Caco-2 (cell line): ENCODE measurements at regions not wholly inside any gene's neighbourhood (a gene's known extent, or its start where the extent isn't known, plus 50 kb on each side); places are given as distances from the start of the nearest gene placed in this dataset.

Experiments used
- BruUV-seq: library from RNA; stranded (reverse); fragments of 400-500 nt; replicated peaks from 2 replicates; lab custom pipeline; 2021; lab: Mats Ljungman, UMichigan
- CTCF ChIA-PET: fragments of 300-600 bp; sonication (Branson Sonifier 250); formaldehyde crosslinking; loops from one replicate; lab custom pipeline; 2022; ENCODE audit warnings: antibody characterized with exemption; lab: Charles Lee
- POLR2A ChIA-PET: fragments of 300-600 bp; sonication (Branson Sonifier 250); formaldehyde crosslinking; loops from one replicate; lab custom pipeline; 2022; ENCODE audit warnings: antibody characterized with exemption; lab: Charles Lee
- DNase-seq, 2 experiments: peaks; one replicate each; pipeline versions ENCODE4 v3.0.0 to v3.0.0-alpha.2; 2020 to 2022
- H3K27me3 ChIP-seq: replicated peaks from 2 replicates; pipeline ENCODE4 v1.6.0; 2011; ENCODE audit warnings: low read length; ENCODE audit not compliant: control insufficient read depth, insufficient read depth
- H3K36me3 ChIP-seq: 2 replicates; pipeline ENCODE4 v1.5.1; 2011; ENCODE audit warnings: low read length; ENCODE audit not compliant: control insufficient read depth, insufficient read depth
- H3K4me1 ChIP-seq: fragments of 250-450 bp; sonication (Bioruptor Pico); 2 replicates; pipeline ENCODE4 v1.5.1; 2020; ENCODE audit warnings: mild to moderate bottlenecking
- H3K4me3 ChIP-seq: 2 replicates; pipeline ENCODE4 v1.5.1; 2011; ENCODE audit warnings: low read depth, mild to moderate bottlenecking, control low read depth, low read length
- H3K9me3 ChIP-seq: fragments of 250-450 bp; sonication (Bioruptor Pico); 2 replicates; pipeline ENCODE4 v1.5.1; 2020; ENCODE audit warnings: mild to moderate bottlenecking, moderate library complexity
- H3K27ac Mint-ChIP-seq: one replicate; pipeline ENCODE4 v1.8.0; 2022; ENCODE audit warnings: mixed read lengths; ENCODE audit not compliant: unreplicated experiment
- H3K27me3 Mint-ChIP-seq: one replicate; pipeline ENCODE4 v1.8.0; 2022; ENCODE audit warnings: mixed read lengths; ENCODE audit not compliant: insufficient read depth, unreplicated experiment
- H3K36me3 Mint-ChIP-seq: one replicate; pipeline ENCODE4 v1.8.0; 2022; ENCODE audit warnings: mild to moderate bottlenecking, mixed read lengths; ENCODE audit not compliant: insufficient read depth, unreplicated experiment
- H3K4me1 Mint-ChIP-seq: one replicate; pipeline ENCODE4 v1.8.0; 2022; ENCODE audit warnings: low read depth, mixed read lengths; ENCODE audit not compliant: unreplicated experiment
- H3K4me3 Mint-ChIP-seq: one replicate; pipeline ENCODE4 v1.8.0; 2022; ENCODE audit warnings: mild to moderate bottlenecking, moderate library complexity, mixed read lengths; ENCODE audit not compliant: unreplicated experiment
- H3K9me3 Mint-ChIP-seq: one replicate; pipeline ENCODE4 v1.8.0; 2022; ENCODE audit warnings: mixed read lengths; ENCODE audit not compliant: unreplicated experiment
- CTCF ChIP-seq, 2 experiments: fragments of 200-600 bp in 1 of 2; IDR thresholded peaks; 1 replicate in 1 of 2; 2 replicates in 1 of 2; pipeline versions ENCODE4 v1.5.1 to v1.8.0; 2011 to 2022; ENCODE audit warnings: antibody characterized with exemption in 1 of 2, control low read depth in 1 of 2, inconsistent platforms in 1 of 2, low read depth in 1 of 2, low read length in 1 of 2, mild to moderate bottlenecking in 1 of 2, moderate library complexity in 1 of 2; ENCODE audit not compliant: insufficient read depth in 1 of 2, severe bottlenecking in 1 of 2, unreplicated experiment in 1 of 2
- intact Hi-C: fragments of 100-400 bp; cut with micrococcal nuclease; formaldehyde crosslinking; loops from one replicate; pipeline ENCODE4 v1.10.0; 2022; ENCODE audit not compliant: unreplicated experiment

- Histone ChIP-seq H3K36me3 (no peaks in the 10 kb centered on the region), H3K27me3 (no peaks in the 10 kb centered on the region), H3K9me3 (no peaks in the 10 kb centered on the region), H3K4me3 (no peak overlapping the region), H3K4me1 (no peaks in the 10 kb centered on the region)
- Mint-ChIP-seq H3K27me3 (peaks cover 7% of the 10 kb centered on the region), H3K36me3 (no peaks in the 10 kb centered on the region), H3K4me1 (no peaks in the 10 kb centered on the region), H3K9me3 (no peaks in the 10 kb centered on the region), H3K4me3 (no peak overlapping the region), H3K27ac (no peak overlapping the region)
- DNase-seq: no peak
- no peak for TF ChIP-seq CTCF (IDR thresholded peaks at IDR 0.05; ENCODE audit: insufficient read depth in 1 of 2, low read depth in 1 of 2, low read length in 1 of 2, severe bottlenecking in 1 of 2, unreplicated experiment in 1 of 2)
- intact Hi-C loops: no loop called here
- ChIA-PET POLR2A (no interaction called here), CTCF (no interaction called here)
- BruUV-seq: no TSS peak
These were observed 210.3 kb downstream of the IPO8 start for GRCh38 chr12:30485230-30485890.

DNA sequence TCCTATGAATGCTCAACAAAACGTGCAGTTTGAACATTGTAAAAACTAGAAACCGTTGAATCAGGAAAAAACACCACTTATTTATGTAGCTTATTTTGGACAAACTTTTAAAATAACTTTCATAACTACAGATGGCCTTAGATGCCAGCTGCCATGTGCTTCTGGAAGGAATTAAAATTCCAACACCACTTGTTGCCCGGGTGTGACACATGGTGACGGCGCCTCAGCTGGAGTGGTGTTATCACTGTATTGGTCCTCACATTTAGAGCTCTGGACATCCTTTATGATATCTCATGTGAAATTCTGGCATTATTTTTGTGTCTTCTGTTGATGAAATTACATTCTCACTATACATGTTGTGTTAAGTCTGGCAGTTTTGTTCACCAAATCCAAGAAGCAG is 211.0 kb downstream of the IPO8 start:
- ChIA-PET CTCF (no interaction called here), POLR2A (no interaction called here)
- BruUV-seq: no TSS peak
- H3K36me3 ChIP-seq: no peaks in the 10 kb centered on the region
- TF ChIP-seq CTCF (IDR thresholded peaks at IDR 0.05; ENCODE audit: insufficient read depth in 1 of 2, low read depth in 1 of 2, low read length in 1 of 2, severe bottlenecking in 1 of 2, unreplicated experiment in 1 of 2): no peak
- intact Hi-C loops: no loop called here
- DNase-seq: no peak
- Mint-ChIP-seq H3K27ac (no peak overlapping the region), H3K9me3 (no peaks in the 10 kb centered on the region), H3K4me3 (no peak overlapping the region), H3K27me3 (peaks cover 7% of the 10 kb centered on the region), H3K36me3 (no peaks in the 10 kb centered on the region), H3K4me1 (no peaks in the 10 kb centered on the region)
- no peaks in the 10 kb centered on the region for H3K9me3 ChIP-seq
- H3K27me3 ChIP-seq: no peaks in the 10 kb centered on the region
- no peaks in the 10 kb centered on the region for H3K4me1 ChIP-seq
- no peak overlapping the region for H3K4me3 ChIP-seq

- no peaks in the 10 kb centered on the region for H3K9me3 ChIP-seq
- CTCF ChIA-PET: no interaction called here
- H3K4me3 ChIP-seq: no peak overlapping the region
- Mint-ChIP-seq H3K36me3 (no peaks in the 10 kb centered on the region), H3K27me3 (peaks cover 7% of the 10 kb centered on the region), H3K4me3 (no peak overlapping the region), H3K4me1 (no peaks in the 10 kb centered on the region), H3K27ac (no peak overlapping the region), H3K9me3 (no peaks in the 10 kb centered on the region)
- POLR2A ChIA-PET: no interaction called here
- no peaks in the 10 kb centered on the region for H3K4me1 ChIP-seq
- intact Hi-C loops: no loop called here
- H3K36me3 ChIP-seq: no peaks in the 10 kb centered on the region
- DNase-seq: no peak
- H3K27me3 ChIP-seq: no peaks in the 10 kb centered on the region
- no peak for TF ChIP-seq CTCF (IDR thresholded peaks at IDR 0.05; ENCODE audit: insufficient read depth in 1 of 2, low read depth in 1 of 2, low read length in 1 of 2, severe bottlenecking in 1 of 2, unreplicated experiment in 1 of 2)
- no TSS peak for BruUV-seq
These were observed 213.0 kb downstream of the IPO8 start for GRCh38 chr12:30482650-30483049.
